ENCODE measurements at regions not wholly inside any gene's neighbourhood (a gene's known extent, or its start where the extent isn't known, plus 50 kb on each side); places are given as distances from the start of the nearest gene placed in this dataset.

GRCh38 chr2:49444005-49444404 is 289.7 kb upstream of the FSHR start:
- TF ChIP-seq CTCF (optimal IDR thresholded peaks at IDR 0.05 in 1 of 3, IDR thresholded peaks at IDR 0.05 in 1 of 3, conservative IDR thresholded peaks at IDR 0.05 in 1 of 3; ENCODE audit: extremely low read depth in 1 of 3, insufficient read depth in 2 of 3, low read length in 3 of 3) (no peak), EZH2 (IDR thresholded peaks at IDR 0.05; ENCODE audit: low read length) (no peak)
